ENCODE measurements at regions not wholly inside any gene's neighbourhood (a gene's known extent, or its start where the extent isn't known, plus 50 kb on each side); places are given as distances from the start of the nearest gene placed in this dataset.

GRCh38 chr2:84129018-84129417, 330.1 kb downstream of the SUCLG1 start:
- TF ChIP-seq POLR2A (IDR thresholded peaks at IDR 0.05) (no peak), CTCF (IDR thresholded peaks at IDR 0.05) (no peak)

Measured in testis (tissue), 2 donors.